ENCODE measurements at regions not wholly inside any gene's neighbourhood (a gene's known extent, or its start where the extent isn't known, plus 50 kb on each side); places are given as distances from the start of the nearest gene placed in this dataset.

DNA sequence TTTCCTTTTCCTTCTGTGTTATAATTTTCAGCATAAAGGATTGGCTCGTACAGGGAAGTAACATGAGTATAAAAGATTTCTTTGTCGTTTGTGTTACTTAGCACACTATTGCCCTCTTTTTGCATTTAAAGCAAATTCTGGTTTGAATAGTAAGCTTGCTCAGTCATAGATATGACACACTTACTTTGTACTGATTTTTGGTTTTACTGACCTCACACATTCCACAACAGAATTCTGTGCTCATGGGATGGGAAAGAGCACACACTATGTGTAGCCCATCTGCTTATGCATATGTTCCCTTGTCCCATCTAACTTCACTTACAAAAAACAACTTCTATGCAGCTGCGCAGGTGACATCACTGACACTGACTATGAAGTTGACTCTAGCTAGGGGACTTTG lies 111.9 kb upstream of the MTAP start:
- TF ChIP-seq, protein P1, sequence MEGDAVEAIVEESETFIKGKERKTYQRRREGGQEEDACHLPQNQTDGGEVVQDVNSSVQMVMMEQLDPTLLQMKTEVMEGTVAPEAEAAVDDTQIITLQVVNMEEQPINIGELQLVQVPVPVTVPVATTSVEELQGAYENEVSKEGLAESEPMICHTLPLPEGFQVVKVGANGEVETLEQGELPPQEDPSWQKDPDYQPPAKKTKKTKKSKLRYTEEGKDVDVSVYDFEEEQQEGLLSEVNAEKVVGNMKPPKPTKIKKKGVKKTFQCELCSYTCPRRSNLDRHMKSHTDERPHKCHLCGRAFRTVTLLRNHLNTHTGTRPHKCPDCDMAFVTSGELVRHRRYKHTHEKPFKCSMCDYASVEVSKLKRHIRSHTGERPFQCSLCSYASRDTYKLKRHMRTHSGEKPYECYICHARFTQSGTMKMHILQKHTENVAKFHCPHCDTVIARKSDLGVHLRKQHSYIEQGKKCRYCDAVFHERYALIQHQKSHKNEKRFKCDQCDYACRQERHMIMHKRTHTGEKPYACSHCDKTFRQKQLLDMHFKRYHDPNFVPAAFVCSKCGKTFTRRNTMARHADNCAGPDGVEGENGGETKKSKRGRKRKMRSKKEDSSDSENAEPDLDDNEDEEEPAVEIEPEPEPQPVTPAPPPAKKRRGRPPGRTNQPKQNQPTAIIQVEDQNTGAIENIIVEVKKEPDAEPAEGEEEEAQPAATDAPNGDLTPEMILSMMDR (IDR thresholded peaks at IDR 0.05) = no peak
- TF ChIP-seq POLR2A (IDR thresholded peaks at IDR 0.05) = no peak
